Muscle of leg (tissue), 3 donors: ENCODE measurements at regions not wholly inside any gene's neighbourhood (a gene's known extent, or its start where the extent isn't known, plus 50 kb on each side); places are given as distances from the start of the nearest gene placed in this dataset.
"Not testable (repeated sequence)": the region's sequence is repeated elsewhere in the genome, so short reads cannot be mapped to it uniquely, and the experiment has no call there.

Experiments
- DNase-seq: peaks from one replicate; pipeline ENCODE4 v3.0.0; 2013
- H3K27ac ChIP-seq: one replicate; pipeline ENCODE4 v1.5.1; 2013; ENCODE audit warnings: mild to moderate bottlenecking, low read length, control low read depth
- H3K27me3 ChIP-seq: one replicate; pipeline ENCODE4 v1.6.1; 2013; ENCODE audit warnings: low read length; ENCODE audit not compliant: control insufficient read depth, insufficient read depth
- H3K36me3 ChIP-seq: one replicate; pipeline ENCODE4 v1.6.1; 2013; ENCODE audit warnings: low read length; ENCODE audit not compliant: control insufficient read depth, insufficient read depth
- H3K4me1 ChIP-seq: one replicate; pipeline ENCODE4 v1.6.1; 2013; ENCODE audit warnings: low read length; ENCODE audit not compliant: control insufficient read depth, insufficient read depth
- H3K4me3 ChIP-seq: one replicate; pipeline ENCODE4 v1.5.1; 2013; ENCODE audit warnings: low read length, control low read depth
- H3K9me3 ChIP-seq: replicated peaks from 2 replicates; pipeline ENCODE4 v1.6.1; 2013; ENCODE audit warnings: low read depth, low read length; ENCODE audit not compliant: control insufficient read depth
- WGBS: methylation state at CpG from one replicate; pipeline ENCODE4 v1.1.5; 2013; ENCODE audit warnings: missing lambda C conversion rate; ENCODE audit not compliant: insufficient coverage; 5-methylcytosine and 5-hydroxymethylcytosine counted together

DNA sequence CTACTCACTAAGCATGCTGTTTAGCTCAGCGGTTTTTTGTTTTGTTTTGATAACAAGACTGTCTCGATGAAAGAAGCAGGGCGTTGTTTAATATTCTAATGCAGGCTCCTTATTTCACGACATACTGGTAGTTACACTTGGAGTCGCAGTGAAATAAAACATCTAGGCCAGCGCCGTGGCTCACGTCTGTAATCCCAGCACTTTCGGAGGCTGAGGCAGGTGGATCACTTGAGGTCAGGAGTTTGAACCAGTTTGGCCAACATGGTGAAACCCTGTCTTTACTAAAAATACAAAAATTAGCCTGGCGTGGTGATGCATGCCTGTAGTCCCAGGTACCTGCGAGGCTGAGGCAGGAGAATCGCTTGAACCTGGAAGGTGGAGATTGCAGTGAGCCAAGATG is 145.8 kb downstream of the MYCN start:
- H3K27ac ChIP-seq, DNase-seq, H3K27me3 ChIP-seq, H3K9me3 ChIP-seq, H3K4me3 ChIP-seq, H3K4me1 ChIP-seq, H3K36me3 ChIP-seq: not testable (repeated sequence)
- 99% methylated on average over 9 of the region's 12 CpGs for WGBS

DNA sequence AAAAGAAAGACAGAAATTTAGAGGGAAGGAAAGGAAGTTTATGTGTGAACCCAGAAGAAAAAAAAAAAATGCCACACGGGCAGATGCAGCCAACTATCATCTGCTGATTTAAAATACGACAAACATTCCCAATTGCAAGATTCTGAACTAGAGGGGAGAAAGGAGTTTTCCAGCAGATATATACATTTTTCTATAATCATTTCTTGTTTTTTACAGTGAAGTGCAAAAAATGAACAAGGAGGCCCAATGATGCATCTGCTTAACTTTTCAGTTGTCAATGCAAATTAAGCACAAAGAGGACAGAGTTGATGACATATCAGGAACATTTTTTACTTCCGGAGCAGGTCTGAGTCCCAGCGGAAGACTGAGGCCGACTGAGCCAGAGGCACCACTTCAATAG is 144.7 kb downstream of the MYCN start:
- DNase-seq = no peak
- Histone ChIP-seq H3K27ac (no peak overlapping the region), H3K4me1 (no peaks in the 10 kb centered on the region), H3K9me3 (no peaks in the 10 kb centered on the region), H3K27me3 (peaks cover 2% of the 10 kb centered on the region), H3K4me3 (no peak overlapping the region), H3K36me3 (no peaks in the 10 kb centered on the region)
- 74% methylated on average over 3 of the region's 5 CpGs for WGBS

DNA sequence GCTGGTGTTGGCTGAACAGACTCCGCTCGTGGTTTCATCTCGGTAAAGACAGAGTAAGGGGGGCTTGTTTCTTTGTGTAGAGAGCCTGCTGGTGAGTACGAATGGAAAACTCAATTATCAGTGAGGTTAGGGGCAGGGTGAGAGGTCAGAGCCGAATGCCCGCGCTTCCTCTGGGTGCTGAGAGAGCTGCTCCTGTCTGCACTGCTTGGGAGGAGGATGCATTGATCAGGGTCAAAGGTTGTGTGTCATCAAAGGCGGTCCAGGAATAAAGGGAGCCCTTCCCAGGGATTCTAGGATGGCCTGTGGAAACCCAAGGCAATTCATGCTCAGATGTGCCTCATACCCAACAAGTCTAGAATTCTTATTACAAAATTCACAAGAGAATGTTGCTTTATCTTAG is 143.9 kb downstream of the MYCN start:
- Histone ChIP-seq H3K27me3 (peaks cover 2% of the 10 kb centered on the region), H3K36me3 (no peaks in the 10 kb centered on the region), H3K27ac (no peak overlapping the region), H3K9me3 (no peaks in the 10 kb centered on the region), H3K4me3 (no peak overlapping the region), H3K4me1 (no peaks in the 10 kb centered on the region)
- WGBS = 37% methylated on average over 8 of the region's 8 CpGs
- DNase-seq = no peak

DNA sequence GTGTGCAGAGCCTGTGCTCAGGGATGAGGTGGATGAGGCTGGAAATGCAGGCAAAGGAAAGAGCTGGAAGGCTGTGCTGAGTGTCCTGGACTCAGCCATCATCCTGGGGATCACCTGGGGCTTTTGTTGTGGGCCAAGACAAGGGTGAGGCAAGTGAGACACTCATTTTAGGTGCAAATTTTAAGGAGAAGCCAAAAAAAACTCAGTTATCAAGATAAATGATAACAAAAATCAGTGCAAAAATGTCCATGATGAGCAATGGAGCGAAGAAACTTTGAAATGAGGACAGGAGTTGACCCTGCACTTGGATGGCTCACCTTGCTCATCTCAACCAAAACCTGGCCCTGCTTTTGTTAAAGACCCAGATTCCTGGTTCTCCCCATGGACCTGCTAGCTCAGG is 141.9 kb downstream of the MYCN start:
- no peak overlapping the region for H3K4me3 ChIP-seq
- no peaks in the 10 kb centered on the region for H3K4me1 ChIP-seq
- no peak overlapping the region for H3K27ac ChIP-seq
- H3K9me3 ChIP-seq = no peaks in the 10 kb centered on the region
- DNase-seq = no peak
- no peaks in the 10 kb centered on the region for H3K36me3 ChIP-seq
- peaks cover 2% of the 10 kb centered on the region for H3K27me3 ChIP-seq
- 100% methylated on average over 1 of the region's 1 CpG for WGBS

DNA sequence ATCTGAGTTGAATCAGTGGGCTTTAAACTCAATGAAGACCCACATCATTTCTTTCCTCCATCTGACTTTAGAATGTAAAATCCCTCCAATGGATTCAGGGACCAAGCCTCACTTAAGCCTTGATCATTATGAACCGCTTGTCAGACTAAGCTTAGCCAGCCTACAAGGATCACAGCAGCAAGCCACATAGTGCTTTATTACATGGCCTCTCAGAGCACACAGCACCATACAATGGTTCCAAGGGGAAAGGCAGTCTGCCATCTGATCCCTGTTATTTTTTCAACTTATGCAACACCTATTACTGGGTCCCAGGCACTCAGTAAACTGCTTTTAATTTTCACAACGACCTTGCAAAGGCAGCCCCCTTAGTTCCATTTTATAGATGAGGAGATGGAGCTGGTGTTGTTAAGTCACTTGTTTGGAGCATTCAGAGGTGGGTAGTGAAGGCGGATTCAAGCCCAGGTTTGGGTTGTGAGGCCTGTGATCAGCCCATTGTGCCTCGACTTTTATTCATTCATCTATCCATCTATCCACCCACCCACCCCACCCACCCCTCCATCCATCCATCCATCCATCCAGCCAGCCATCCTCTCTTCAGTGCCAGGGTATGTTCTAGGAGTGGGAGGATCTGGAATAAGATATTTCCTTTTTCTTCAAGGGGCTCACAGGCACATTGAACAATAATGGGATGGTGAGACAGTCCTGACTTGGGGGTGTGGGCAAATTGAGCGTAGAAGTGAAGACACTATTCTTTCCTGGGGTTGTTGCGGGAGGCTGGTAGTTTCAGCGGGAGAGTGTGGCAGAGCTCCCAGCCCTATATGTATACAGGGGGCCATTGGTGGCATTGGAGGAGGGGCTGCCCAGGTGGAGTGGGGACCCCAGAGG is 141.2 kb downstream of the MYCN start:
- no peaks in the 10 kb centered on the region for H3K9me3 ChIP-seq
- H3K27me3 ChIP-seq = peaks cover 2% of the 10 kb centered on the region
- H3K4me1 ChIP-seq = no peaks in the 10 kb centered on the region
- no peaks in the 10 kb centered on the region for H3K36me3 ChIP-seq
- no peak overlapping the region for H3K4me3 ChIP-seq
- H3K27ac ChIP-seq = no peak overlapping the region
- WGBS = 80% methylated on average over 4 of the region's 7 CpGs
- no peak for DNase-seq

DNA sequence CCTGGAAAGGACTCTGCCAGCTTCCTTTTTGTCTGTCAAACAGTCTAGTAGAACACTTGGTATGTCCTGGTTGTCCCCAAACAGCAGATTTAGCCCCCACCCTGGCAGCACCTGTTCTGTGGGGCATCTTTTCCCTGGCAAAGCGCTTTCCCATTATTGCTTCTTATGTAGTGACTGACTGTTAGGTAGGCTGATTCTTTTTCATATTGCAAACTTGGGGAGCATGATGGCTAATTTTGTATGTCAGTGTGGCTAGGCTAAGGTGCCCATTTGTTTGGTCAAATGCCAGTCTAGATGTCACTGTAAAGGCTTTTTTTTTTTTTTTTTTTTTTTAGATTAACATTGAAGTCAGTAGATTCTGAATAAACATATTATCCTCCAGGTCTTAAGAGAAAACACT is 140.2 kb downstream of the MYCN start:
- no peaks in the 10 kb centered on the region for H3K36me3 ChIP-seq
- DNase-seq = no peak
- WGBS = no CpG with 5 or more reads among the region's 1 CpG
- peaks cover 2% of the 10 kb centered on the region for H3K27me3 ChIP-seq
- H3K4me1 ChIP-seq = no peaks in the 10 kb centered on the region
- H3K9me3 ChIP-seq = no peaks in the 10 kb centered on the region
- no peak overlapping the region for H3K4me3 ChIP-seq
- no peak overlapping the region for H3K27ac ChIP-seq

DNA sequence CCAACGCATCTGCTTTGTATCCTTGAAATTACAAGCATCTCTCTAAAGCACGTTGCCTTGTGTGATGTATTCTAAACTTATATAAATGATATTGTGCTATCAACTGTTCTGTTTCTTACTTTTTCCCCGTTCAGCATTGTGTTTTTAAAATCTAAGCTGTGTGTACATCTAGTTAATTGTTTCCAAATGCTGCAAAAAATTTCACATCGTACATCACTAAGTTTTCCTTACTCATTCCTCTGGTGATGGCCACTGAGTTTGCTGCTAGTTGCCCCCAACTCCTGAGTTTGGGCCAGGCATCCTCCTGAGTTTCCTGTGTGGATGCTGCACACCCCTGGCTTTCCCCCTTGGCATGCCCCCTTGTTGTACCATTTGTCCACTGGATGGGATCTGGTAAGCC is 139.7 kb downstream of the MYCN start:
- DNase-seq = no peak
- peaks cover 2% of the 10 kb centered on the region for H3K27me3 ChIP-seq
- no peaks in the 10 kb centered on the region for H3K9me3 ChIP-seq
- H3K4me3 ChIP-seq = no peak overlapping the region
- WGBS = 80% methylated on average over 1 of the region's 4 CpGs
- no peak overlapping the region for H3K27ac ChIP-seq
- H3K36me3 ChIP-seq = no peaks in the 10 kb centered on the region
- no peaks in the 10 kb centered on the region for H3K4me1 ChIP-seq

DNA sequence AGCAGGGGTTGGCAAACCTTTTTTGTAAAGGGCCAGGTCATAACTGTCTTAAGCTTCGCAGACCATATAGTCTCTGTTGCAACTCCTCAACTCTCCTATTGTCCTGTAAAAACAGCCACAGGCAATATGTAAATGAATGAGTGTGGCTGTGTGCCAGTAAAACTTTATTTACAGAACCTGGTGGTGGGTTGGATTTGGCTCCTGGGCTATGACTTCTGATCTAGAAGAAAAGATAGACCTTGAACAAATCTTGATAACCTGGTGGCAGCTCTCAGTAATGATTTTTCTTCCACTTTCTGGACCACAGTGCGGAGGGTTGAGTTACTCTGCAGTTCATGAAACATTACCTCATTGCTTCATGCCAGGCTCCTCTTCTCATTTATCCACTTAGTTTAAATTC is 139.3 kb downstream of the MYCN start:
- H3K36me3 ChIP-seq = no peaks in the 10 kb centered on the region
- no peaks in the 10 kb centered on the region for H3K4me1 ChIP-seq
- H3K27me3 ChIP-seq = peaks cover 2% of the 10 kb centered on the region
- no peak overlapping the region for H3K27ac ChIP-seq
- no peaks in the 10 kb centered on the region for H3K9me3 ChIP-seq
- H3K4me3 ChIP-seq = no peak overlapping the region
- no peak for DNase-seq
- no CpG with 5 or more reads among the region's 2 CpGs for WGBS

DNA sequence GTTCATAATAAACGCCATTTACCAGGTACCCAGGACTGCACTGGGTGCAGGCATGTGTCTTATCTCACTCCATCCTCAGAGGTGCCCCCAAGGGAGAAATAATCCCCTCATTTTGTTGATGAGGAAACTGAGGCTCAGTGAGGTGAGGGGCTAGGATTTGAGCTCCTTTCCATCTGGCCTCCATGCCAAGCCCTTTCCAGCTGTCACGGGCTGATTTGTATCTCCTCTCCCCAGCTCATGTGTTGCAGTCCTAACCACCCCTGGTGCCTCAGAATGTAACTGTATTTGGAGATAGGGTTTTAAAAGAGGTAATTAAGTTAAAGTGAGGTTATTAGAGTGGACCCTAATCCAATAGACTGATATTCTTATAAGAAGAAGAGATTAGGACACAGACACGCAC is 137.3 kb downstream of the MYCN start:
- H3K27ac ChIP-seq = no peak overlapping the region
- H3K9me3 ChIP-seq = no peaks in the 10 kb centered on the region
- no peaks in the 10 kb centered on the region for H3K27me3 ChIP-seq
- WGBS = 91% methylated on average over 1 of the region's 3 CpGs
- no peak for DNase-seq
- no peaks in the 10 kb centered on the region for H3K4me1 ChIP-seq
- H3K4me3 ChIP-seq = no peak overlapping the region
- H3K36me3 ChIP-seq = no peaks in the 10 kb centered on the region

DNA sequence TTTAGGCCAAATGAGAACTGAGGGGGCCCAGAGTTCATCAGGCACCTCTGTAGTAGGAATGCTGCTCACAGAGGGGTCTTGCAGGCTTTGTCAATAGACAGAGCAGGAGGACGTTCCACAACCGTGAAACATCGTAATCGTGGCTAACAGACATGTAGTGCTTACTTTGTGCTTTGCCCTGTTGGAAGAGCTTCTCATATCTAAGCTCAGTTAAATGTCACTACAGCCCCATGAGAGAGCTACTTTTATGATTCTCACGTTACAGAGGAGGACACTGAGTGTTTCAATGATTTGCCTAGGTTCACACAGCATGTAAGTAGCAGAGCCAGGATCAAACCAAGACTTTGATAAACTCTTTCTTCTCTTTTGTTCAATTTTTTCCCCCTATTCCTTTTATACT is 136.6 kb downstream of the MYCN start:
- Histone ChIP-seq H3K27me3 (no peaks in the 10 kb centered on the region), H3K27ac (no peak overlapping the region), H3K4me1 (no peaks in the 10 kb centered on the region), H3K9me3 (no peaks in the 10 kb centered on the region), H3K36me3 (no peaks in the 10 kb centered on the region), H3K4me3 (no peak overlapping the region)
- 59% methylated on average over 5 of the region's 5 CpGs for WGBS
- no peak for DNase-seq
